ENCODE measurements at regions not wholly inside any gene's neighbourhood (a gene's known extent, or its start where the extent isn't known, plus 50 kb on each side); places are given as distances from the start of the nearest gene placed in this dataset.

- no peak for DNase-seq
Measured at GRCh38 chr21:18191139-18191538, 53.5 kb upstream of the CHODL start.

GRCh38 chr21:18178509-18178908 is 66.1 kb upstream of the CHODL start:
- DNase-seq = no peak

GRCh38 chr21:18174370-18174769 is 70.3 kb upstream of the CHODL start:
- no peak for DNase-seq

DNA sequence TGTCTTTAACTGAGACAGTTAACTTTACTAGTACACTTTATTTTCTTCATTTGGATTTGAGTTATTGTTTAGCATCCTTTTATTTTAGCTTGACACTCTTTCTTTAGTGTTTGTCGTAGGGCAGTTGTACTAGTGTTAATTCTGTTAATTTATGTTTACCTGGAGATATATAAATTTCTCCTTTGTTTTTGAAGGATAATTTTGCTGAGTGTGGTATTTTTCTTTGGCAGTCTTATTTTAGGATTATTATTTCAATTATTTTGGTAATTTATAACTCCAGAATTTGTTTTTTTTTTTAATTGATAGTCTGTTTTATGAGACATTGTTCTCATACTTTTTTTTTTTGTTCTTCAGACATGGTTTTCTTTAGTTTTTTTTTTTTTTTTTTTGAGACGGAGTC is 73.8 kb upstream of the CHODL start:
- no peak for DNase-seq

DNA sequence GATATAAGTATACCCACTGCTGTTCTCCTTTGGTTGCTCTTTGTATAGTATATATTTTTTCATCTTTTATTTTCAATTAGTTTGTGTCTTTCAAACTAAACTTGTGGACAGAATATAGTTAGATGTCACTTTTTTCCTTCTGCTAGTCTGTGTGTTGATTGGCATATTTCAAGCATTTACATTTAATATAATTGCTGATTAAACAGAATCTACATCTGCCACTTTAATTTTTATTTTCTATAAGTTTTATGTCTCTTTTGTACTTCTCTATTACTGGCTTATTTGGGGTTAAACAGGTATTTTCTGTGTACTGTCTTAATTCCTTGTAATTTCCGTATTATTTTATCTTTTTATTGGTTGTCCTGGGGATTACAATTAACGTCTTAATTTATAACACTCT is 74.4 kb upstream of the CHODL start:
- no peak for DNase-seq

DNA sequence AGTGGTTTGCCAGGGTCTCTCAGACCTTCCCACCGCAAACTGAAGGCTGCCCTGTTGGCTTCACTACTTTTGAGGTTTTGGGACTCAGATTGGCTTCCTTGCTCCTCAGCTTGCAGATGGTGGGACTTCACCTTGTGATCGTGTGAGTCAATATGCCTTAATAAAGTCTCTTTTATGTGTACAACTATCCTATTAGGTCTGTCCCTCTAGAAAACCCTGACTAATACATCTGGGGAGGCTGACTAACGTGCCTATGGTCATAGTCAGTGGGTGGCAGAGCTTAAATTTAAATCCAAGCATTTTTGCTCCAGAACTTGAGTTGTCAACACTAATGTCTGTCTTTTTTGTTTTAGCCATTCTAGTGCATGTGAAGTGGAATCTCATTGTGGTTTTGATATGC is 76.5 kb upstream of the CHODL start:
- no peak for DNase-seq

DNA sequence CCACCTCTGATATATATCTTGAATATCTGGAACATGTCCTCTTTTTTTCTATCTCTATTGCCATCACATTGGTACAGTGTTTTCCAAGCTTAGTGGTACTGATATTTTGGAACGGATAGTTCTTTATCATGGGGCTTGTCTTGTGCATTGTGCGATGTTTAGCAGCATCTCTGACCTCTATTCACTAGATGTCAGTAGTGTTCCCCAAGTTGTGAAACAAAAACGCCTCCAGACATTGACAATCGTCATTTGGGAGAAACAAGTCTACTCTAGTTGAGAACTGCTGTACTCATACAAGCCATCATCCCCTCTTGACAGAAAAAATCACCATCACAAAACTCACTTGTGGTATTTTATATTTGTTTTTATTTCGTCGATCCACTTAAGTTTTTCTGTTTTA is 79.7 kb upstream of the CHODL start:
- no peak for DNase-seq

GRCh38 chr21:18164483-18164882 is 80.2 kb upstream of the CHODL start:
- no peak for DNase-seq

DNA sequence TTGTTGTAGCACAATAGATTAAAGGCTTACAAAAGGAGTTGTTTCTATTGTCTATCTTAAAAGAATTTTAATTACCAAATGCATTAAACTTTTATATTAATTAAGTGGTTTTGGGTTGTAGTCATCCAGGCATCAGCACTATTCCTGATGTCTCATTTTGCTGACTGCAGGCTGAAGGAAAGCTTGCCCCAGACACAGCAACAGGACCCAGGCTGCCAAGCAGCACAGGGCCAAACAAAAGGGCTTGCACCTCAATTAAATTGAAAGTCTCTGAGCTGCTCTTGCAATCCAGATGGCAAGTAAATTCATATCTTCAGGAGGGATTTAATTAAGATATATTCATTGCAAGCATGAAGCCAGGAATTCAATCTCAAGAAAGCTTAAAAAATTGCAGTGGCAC is 80.7 kb upstream of the CHODL start:
- no peak for DNase-seq

- no peak for DNase-seq
Measured at GRCh38 chr21:18161841-18162240, 82.8 kb upstream of the CHODL start.

- no peak for DNase-seq
Measured at GRCh38 chr21:18157406-18157805, 87.2 kb upstream of the CHODL start.

- no peak for DNase-seq
Measured at GRCh38 chr21:18155508-18156193, 89.0 kb upstream of the CHODL start.

DNA sequence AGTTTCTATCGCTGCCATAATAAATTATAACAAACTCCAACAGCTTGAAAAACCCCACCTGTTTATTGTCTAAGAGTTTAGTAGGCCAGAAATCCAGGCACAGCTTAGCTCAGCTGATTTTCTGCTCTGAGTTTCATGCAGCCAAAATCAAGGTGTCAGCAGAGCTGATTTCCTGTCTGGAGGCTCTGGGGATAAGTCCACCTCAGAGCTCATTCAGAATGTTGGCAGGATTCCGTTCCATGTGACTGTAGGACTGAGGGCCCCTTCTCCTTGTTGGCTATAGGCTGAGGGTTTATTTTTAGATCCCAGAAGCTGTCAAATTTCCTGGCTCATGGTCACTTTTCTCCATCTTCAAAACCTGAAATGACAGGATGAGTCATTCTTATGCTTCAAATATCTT is 91.6 kb upstream of the CHODL start:
- DNase-seq = no peak

GRCh38 chr21:18152371-18152770 is 92.3 kb upstream of the CHODL start:
- no peak for DNase-seq

GRCh38 chr21:18151046-18151445 is 93.6 kb upstream of the CHODL start:
- no peak for DNase-seq

DNA sequence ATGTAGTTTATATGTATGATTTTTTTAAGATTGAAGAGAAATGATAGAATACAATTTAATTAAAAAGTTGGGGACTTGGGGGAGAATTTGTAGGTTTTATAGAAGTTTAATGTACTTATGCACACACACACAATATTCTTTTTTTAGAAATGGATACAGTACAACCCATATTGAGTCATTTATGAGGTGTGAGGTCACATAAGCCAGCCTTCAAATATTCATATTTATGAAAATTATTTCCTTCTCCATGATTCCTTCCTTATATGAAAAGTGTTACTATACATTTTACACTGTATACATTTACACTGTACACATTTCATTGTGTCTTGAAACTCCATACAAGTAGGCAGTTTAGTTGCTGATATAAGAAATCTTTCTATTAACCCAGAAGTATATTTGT is 96.2 kb upstream of the CHODL start:
- no peak for DNase-seq

DNA sequence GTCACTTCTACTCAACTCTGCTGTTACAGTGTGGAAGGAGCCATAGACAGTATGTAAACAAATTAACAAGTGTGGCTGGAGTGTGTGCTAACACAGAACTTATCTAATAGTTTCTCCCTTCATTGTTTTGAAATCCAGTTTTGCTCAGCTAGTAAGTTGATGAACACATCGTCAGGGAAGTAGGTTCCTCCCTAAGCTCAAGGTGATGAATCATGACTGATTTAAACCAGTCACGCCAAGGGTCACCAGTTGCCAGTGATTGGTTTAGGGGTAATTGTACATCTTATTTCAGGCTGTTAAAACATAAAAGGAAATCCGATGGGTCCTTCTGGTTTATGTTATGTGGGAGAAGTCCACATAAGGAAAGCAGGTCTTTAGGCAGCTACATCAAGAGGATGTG is 97.0 kb upstream of the CHODL start:
- DNase-seq = no peak

DNA sequence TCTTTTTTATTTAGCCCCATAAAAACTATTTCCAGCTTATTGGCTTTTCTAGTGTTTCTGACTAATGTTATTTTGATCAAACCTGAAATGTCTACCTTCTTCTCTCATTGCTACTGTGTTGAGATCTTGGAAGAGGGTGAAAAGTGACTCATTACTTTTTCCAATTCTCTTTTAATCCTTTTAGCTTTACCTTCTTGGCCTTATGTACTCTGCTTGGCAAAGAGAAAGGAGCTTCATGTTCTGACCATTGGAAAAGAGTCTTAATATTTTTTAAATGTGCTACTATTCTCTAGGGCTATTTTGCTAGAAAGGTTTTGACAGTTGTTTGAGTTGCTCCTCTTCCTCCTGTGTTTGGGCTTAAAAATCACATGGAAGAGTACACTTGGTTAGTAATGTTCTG is 97.8 kb upstream of the CHODL start:
- DNase-seq = no peak

DNA sequence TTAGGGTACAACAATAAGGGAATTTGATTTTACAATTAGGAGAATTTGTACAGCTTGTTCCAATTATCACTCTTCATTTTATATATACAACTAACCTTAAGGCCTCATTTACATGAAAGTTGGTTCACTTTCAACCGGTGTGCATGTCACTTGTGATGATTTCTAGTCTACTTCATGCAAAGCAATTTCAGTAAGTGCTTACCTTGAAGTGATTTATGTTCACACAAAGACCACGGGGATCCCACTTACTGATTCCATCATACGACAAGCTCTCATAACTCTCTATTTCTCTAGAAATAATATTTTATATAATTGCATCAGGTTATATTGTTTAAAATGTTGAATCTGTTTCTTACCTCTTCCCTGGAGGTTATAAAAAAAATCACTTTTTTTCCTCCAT is 100.3 kb upstream of the CHODL start:
- DNase-seq = no peak

DNA sequence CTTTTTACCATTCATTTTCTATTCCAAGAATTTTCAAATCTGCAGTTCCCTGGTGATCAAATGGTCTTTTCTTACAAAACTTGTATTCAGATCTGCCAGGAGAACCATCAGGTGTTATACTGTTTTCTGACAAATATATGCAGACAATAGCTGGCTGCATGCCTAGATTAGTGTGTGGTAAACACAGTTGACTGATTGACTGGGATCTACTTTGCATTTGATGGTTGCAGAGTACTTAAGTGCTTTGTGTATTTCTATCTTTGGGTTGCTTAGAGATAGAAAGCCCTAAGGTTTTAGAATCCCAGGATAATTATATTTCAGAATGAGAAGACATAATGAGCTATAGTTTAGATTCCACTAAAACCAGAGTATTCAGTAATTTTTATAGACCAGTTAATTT is 102.0 kb upstream of the CHODL start:
- no peak for DNase-seq

GRCh38 chr21:18138507-18138906 is 106.1 kb upstream of the CHODL start:
- DNase-seq = no peak

GRCh38 chr21:18129526-18129925 is 115.1 kb upstream of the CHODL start:
- no peak for DNase-seq

- no peak for DNase-seq
Measured at GRCh38 chr21:18118566-18118965, 126.1 kb upstream of the CHODL start.

DNA sequence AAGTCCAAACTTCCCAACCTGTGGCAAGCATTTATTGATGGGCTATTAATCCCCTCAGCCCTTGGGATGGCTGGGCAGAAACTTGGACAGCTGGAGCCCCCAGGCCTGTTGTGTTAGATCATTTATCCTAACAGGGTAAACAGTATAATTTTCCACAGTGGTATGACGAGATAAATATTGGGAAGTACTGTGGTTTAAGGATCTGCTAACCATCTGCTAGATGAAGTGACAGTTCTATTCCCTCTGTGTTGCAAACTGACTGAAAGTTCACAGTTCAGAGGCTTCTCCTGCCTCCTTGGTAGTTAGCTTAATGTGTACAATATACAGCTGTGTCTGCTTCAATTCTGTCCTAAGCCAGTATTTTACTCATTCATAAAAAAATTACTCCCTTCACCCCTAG is 127.5 kb upstream of the CHODL start:
- DNase-seq = no peak

- DNase-seq = no peak
Measured at GRCh38 chr21:18114810-18115209, 129.8 kb upstream of the CHODL start.

- no peak for DNase-seq
Measured at GRCh38 chr21:18104802-18105201, 139.8 kb upstream of the CHODL start.
